Choroid plexus epithelial cell (primary cell): ENCODE measurements at regions not wholly inside any gene's neighbourhood (a gene's known extent, or its start where the extent isn't known, plus 50 kb on each side); places are given as distances from the start of the nearest gene placed in this dataset.

Source experiments
- DNase-seq: peaks from one replicate; pipeline ENCODE4 v3.0.0-alpha.2; 2010; ENCODE audit warnings: low read depth
- H3K4me3 ChIP-seq: 2 replicates; pipeline ENCODE4 v1.5.1; 2011; ENCODE audit warnings: low read depth, mild to moderate bottlenecking, control low read depth, low read length, moderate library complexity
- CTCF ChIP-seq: conservative IDR thresholded peaks from 2 replicates; pipeline ENCODE4 v1.5.1; 2011; ENCODE audit warnings: low read depth, mild to moderate bottlenecking, control low read depth, inconsistent platforms, low read length, moderate library complexity

- DNase-seq, result no peak
- H3K4me3 ChIP-seq, result no peak overlapping the region
- TF ChIP-seq CTCF, result no peak
These were observed 144.6 kb downstream of the MN1 start for GRCh38 chr22:27656970-27657369.

- TF ChIP-seq CTCF, result no peak
These were observed 141.2 kb downstream of the MN1 start for GRCh38 chr22:27660306-27660705.

GRCh38 chr22:27662359-27663301 lies 138.9 kb downstream of the MN1 start:
- no peak for TF ChIP-seq CTCF
- peak; percentile 25 for DNase-seq
- H3K4me3 ChIP-seq, result no peak overlapping the region

More at GRCh38 chr22:27660306-27660705, 141.2 kb downstream of the MN1 start:
- no peak for DNase-seq
- no peak overlapping the region for H3K4me3 ChIP-seq

- no peak overlapping the region for H3K4me3 ChIP-seq
- no peak for DNase-seq
- TF ChIP-seq CTCF, result no peak
These were observed 137.7 kb downstream of the MN1 start for GRCh38 chr22:27663812-27664211.

GRCh38 chr22:27666272-27666997 lies 135.1 kb downstream of the MN1 start:
- no peak for TF ChIP-seq CTCF
- H3K4me3 ChIP-seq, result no peak overlapping the region
- DNase-seq, result no peak

GRCh38 chr22:27667121-27667843 lies 134.3 kb downstream of the MN1 start:
- no peak for DNase-seq
- H3K4me3 ChIP-seq, result no peak overlapping the region
- TF ChIP-seq CTCF, result no peak
